AG08395 (cell line): ENCODE measurements at regions not wholly inside any gene's neighbourhood (a gene's known extent, or its start where the extent isn't known, plus 50 kb on each side); places are given as distances from the start of the nearest gene placed in this dataset.
"Not testable (repeated sequence)": the region's sequence is repeated elsewhere in the genome, so short reads cannot be mapped to it uniquely, and the experiment has no call there.

Experiments
- DNase-seq: peaks from one replicate; pipeline ENCODE4 v3.0.0; 2012; ENCODE audit warnings: mixed read lengths, low spot score

DNA sequence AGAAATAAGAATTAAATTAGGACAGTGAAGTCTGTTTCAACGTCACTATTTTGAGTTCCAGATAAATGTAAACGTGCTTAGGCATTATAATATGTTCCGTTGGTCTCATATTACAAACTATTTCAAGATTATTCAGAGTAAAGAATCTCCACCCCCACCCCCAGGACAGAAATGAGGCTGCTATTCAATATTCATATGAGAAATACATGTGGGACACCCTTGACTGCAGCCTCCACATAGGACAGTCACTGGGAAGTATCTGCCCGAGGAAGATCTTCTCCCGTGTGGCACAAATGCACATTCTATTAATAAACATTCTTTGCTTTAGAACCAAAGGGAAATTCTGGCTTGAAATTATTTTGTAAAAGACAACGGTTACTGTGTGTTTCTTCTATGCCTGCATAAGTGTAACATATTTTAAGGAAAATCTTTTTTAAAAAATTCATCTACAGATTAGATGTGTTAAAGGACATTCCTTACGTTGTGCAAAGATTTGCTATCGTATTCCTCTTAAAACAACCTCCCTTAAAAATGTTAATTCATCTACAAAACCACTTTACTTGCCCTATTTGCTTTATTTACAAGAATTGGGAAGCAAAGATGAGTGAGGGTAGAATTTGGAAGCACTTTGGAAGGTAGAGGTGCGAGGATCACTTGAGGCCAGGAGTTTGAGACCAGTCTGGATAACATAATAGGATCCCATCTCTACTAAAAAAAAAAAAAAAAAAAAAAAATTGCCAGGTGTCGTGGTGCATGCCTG lies 148.3 kb upstream of the SOX14 start:
- no peak for DNase-seq

DNA sequence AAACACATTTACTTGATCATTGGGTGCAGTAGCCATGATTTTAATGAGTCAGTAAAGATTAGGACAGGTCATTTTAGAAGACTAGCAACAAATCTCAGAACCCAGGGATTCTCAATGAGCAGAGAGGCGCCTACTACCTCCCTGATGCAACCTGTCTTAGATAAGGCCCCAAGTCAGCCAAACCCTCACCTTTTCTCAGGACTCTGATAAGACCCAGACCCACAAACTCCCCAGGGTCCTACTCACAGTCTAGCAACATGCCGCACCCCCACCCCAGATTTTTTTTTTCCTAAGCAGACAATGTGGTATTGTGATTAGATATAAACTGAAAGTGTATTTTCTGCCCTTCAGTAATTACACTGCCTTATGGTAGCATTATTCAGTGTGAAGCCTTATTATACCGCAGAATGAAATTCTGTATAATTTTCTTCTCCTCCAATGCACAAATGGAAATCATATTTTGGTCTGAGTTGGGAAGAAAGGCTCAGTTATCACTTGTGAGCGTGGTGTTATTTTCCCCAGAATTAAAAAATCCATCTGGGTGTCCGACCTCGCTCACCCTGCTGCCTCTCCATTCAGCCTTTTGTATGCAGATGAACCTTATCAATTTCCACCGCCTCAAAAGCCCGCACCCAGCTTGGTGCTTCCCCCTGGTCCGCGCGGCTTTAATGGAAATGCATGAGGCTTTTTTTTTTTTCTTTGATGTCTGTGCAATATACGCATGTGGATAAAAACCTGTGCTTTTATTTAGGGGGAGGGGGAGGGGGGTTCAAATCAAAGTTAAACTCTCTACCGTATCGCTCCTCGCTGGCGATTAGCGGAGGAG lies 122.0 kb upstream of the SOX14 start:
- no peak for DNase-seq

DNA sequence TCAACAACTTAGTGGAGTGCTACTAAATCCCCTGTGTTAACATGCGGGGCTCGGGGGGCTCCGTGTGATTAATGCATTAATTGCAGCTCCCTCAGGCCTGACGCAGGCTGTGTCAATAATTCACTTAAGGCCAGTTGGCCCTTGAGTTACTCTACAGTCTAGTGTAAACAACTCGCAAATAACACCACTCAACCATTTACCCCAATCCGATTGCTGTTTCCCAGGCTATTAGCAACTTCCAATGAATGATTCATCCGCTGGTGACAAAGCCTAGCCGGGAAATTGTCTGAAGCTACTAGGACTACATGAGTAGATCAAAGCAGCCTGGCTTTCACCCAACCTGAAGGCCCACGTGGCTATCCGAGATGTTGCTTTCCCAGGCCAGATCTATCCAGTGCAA lies 121.3 kb upstream of the SOX14 start:
- DNase-seq, result no peak

DNA sequence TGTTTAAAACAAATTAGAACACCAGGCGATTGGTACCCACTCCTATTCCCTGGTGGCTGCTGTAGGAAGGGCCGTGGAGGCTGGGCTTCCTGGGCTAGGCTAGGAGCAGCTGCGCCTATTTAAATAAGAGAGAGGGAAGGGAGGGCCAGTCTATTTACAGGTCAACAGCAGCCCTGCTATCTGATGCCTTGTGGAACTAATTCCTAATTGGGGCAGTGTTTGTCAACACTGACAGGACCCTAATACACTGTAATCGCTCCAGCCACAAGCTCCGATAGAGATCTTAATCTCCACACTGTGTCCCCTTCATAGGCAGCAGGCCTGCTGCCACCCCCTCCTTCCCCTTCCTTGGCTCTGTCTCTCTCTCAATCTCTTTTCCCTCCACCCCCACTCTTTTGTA lies 116.9 kb upstream of the SOX14 start:
- DNase-seq, result no peak

DNA sequence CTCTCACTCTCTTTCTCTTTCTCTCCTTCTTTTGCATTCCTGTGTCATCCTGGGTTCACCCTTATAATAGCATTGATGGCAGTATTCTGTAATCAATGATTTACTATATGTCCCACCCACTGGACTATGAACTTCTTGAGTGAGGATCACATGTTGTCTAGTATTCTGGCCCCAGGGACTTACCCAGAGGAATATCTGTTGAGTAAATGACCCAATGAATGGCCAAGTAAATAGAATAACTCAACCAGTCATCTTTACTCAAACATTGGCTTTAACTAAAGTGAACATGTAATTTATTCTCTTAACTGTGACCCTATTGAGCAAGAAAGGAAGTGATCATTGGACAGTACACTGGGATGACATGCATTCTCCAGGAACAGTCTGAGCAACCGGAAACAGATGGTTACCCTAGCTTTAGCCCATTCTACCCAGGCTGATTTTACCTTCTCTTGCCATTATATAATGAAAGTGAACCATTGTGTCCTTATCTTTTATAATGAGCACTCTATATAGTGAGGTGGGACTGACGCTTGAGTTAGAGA lies 94.5 kb upstream of the SOX14 start:
- no peak for DNase-seq

DNA sequence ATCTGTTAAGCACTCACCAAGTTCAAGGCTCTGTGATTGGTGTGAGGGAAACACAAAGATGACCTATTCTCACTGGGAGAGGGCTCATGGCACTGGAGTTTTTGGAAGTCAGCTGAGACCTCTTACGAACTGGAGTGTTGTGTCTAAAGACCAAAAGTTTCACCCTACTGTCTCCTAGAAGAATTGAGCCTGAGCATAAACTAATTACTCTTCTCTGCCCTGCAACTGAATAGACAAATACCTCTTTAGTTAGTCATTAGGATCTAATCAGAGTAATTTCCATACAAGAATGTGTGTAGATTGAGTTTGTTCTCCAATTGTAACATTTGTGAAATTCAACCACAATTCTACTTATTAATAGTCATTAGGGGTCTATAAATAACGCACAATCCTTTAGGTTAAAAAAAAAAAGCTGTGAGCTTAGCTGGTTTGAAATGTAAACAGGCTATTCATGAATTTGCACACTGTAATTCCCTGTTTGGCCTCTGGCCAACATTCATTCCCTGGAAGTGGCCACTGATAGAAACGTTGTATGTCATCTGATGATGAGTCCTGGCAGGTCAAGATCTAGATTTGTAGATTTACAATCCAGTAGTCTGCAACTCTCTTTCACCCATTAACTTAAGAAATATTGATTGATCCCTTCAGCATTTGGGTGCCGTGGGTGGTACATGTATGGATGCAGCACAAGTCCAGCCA lies 76.8 kb upstream of the SOX14 start:
- DNase-seq, result no peak

DNA sequence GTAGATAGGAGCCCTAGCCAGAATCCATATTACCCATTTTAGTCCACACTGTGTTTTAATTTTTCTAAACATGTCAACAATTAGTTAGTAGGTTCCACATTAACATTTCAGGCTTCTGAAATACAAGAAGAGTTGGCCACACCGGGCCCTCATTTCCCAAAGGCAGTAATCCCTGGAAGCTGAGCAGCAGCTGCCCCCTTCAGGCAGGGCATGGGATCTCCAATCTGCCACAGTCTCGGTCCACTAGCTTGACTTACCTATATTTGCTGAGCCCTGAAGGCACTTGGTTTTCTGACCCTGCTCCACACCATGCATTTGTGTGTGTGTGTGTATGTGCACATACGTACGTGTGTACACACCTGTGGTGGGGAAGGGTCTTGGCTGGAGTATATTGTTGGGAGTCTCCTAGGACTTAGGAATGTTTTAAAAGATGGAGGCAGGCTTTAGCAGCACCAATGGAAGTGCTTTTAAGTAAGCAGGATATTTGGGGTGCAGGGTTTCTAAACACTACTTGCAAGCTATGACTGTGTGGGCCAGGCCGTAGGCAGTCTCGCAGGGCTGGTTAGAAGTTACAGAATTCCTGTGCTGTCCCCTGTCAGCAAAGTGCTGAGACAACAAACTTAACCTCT lies 71.2 kb upstream of the SOX14 start:
- DNase-seq, result no peak

DNA sequence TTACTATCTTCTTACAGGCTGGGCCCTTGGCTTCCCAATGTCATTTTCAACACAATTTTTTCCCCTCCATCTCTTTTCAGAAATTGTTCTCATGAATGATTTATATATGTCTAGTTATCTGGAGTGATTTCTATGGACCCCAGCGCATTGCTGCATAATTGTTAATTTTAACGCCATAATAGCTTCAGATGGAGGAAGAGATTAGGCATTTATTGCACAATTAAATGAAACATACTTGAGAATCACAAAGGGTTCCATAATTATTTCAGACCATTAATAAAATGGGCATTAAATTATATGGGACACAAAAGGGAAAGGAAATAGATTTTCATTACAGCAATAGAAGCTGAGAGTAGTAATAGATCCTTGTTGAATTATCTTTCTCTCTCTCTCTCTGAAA lies 70.3 kb upstream of the SOX14 start:
- DNase-seq, result no peak

DNA sequence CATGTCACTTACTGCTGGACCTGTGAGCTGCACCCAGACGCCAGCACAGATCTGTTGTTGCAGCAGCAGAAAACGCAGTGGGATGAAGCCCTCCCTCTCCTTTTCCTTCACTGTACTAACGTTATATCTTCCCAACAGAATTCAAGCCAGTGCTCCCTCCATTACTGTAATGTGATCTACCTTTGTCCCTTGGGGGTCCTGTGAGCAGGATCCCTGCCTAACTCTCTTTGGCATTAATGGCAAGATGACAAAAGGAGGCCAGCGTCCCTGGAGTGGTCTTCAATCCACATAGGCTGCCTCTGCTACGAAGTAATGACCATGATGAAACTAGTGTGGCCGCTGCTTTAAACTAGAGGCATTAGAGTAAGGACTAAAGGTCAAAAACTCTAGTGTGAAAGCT lies 69.3 kb upstream of the SOX14 start:
- no peak for DNase-seq

DNA sequence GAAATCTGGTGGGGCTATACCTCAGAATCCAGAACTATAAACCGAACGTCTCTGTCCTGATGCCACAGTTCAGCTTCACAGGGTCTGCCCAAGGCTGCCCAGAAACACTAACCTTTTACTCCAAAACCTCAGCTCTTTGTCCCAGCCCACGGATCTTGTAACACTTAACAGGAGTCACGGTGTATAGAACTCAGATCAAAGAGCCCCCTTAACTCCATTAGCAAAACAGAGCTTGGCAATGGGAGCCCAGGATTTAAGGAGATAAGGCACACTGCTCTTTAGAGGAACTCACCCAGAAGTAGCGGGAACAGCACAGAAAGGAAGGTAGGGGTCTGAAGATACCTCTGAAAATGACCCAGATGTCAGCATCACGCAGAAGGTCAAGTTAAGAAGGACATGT lies 68.8 kb upstream of the SOX14 start:
- no peak for DNase-seq

DNA sequence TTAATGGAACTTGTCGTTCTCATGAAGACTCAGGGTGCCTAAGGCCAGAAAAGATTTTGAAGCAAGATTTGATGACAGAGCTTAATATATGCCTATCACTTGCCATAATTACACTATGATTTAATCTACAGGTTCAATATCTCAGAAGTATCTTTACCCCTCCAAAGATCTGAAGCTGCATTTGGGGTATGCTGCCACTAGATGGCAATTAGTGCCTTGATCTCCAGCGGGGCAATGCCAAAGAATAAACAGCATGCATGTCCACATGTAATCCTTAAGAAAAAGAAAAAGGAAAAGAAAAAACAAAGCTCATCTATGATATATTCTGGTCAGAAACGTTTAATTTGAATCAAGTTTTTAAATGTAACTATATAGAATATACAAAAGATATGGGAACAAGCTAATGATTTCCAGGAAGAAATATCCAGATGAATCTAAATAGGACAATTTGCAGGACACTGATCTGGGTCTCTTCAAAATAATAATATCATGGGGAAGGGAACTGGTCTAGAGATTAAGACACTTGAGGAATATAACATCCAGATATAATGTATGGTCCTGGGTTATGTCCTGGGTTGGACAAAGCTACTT lies 55.0 kb upstream of the SOX14 start:
- DNase-seq, result no peak

DNA sequence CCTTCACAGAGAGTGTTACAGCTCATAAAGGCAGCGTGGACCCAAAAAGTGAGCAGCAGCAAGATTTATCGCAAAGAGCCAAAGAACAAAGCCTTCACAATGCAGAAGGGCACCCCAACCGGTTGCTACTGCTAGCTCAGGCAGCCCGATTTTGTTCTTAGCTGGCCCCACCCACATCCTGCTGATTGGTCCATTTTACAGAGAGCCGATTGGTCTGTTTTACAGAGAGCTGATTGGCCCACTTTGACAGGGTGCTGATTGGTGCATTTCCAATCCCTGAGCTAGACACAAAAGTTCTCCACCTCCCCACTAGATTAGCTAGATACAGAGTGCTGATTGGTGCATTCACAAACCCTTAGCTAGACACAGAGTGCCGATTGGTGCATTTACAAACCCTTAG lies 50.1 kb upstream of the SOX14 start:
- not testable (repeated sequence) for DNase-seq
